H1 (cell line): ENCODE measurements at regions not wholly inside any gene's neighbourhood (a gene's known extent, or its start where the extent isn't known, plus 50 kb on each side); places are given as distances from the start of the nearest gene placed in this dataset.

ENCODE experiments used
- CTCF ChIA-PET: fragments of 300-600 bp; sonication (Branson Sonifier 250); formaldehyde crosslinking; loops from one replicate; lab custom pipeline; 2021; ENCODE audit not compliant: partially characterized antibody; lab: Charles Lee
- POLR2A ChIA-PET: fragments of 300-600 bp; sonication (Branson Sonifier 250); formaldehyde crosslinking; loops from one replicate; lab custom pipeline; 2021; ENCODE audit warnings: inconsistent platforms; ENCODE audit not compliant: partially characterized antibody; lab: Charles Lee
- DNase-seq, 2 experiments: peaks; one replicate each; pipeline versions ENCODE4 v3.0.0 to v3.0.0-alpha.2; 2010 to 2022; ENCODE audit warnings: low spot score in 2 of 2, low read depth in 1 of 2, mixed read lengths in 1 of 2
- FAIRE-seq: peaks from 2 replicates; lab custom pipeline; 2011; peaks lifted over from hg19 to GRCh38; lab: Jason Lieb, UNC
- H2AFZ ChIP-seq: 2 replicates; pipeline ENCODE4 v1.8.1; 2012; ENCODE audit warnings: low read length, inconsistent platforms
- H2AK5ac ChIP-seq: 2 replicates; pipeline ENCODE4 v1.6.1; 2013; ENCODE audit warnings: low read depth, low read length
- H2BK120ac ChIP-seq: replicated peaks from 2 replicates; pipeline ENCODE3; 2013; ENCODE audit warnings: low read depth, low read length, inconsistent platforms
- H2BK12ac ChIP-seq: 2 replicates; pipeline ENCODE4 v1.6.1; 2013; ENCODE audit warnings: low read depth, low read length
- H2BK15ac ChIP-seq: 2 replicates; pipeline ENCODE4 v1.6.1; 2013; ENCODE audit warnings: low read length
- H2BK20ac ChIP-seq: 2 replicates; pipeline ENCODE4 v1.6.1; 2013; ENCODE audit warnings: low read length
- H2BK5ac ChIP-seq: 2 replicates; pipeline ENCODE4 v1.6.1; 2013; ENCODE audit warnings: low read depth, low read length
- H3K14ac ChIP-seq: 2 replicates; pipeline ENCODE4 v1.6.1; 2013; ENCODE audit warnings: inconsistent platforms; ENCODE audit not compliant: insufficient read length
- H3K18ac ChIP-seq: 2 replicates; pipeline ENCODE4 v1.6.1; 2013; ENCODE audit warnings: low read length; ENCODE audit errors: extremely low read depth
- H3K23ac ChIP-seq: 2 replicates; pipeline ENCODE4 v1.6.1; 2013; ENCODE audit warnings: inconsistent platforms; ENCODE audit not compliant: insufficient read length
- H3K23me2 ChIP-seq: 2 replicates; pipeline ENCODE4 v1.6.1; 2013; ENCODE audit warnings: low read depth, low read length
- H3K27ac ChIP-seq: 2 replicates; pipeline ENCODE4 v1.6.1; 2011; ENCODE audit warnings: low read depth, low read length, inconsistent platforms
- H3K27me3 ChIP-seq, 4 experiments: replicated peaks in 1 of 4; 1 replicate in 1 of 4; 2 replicates in 3 of 4; pipeline versions ENCODE4 v1.6.1 to v1.8.1; 2011 to 2013; ENCODE audit warnings: low read length in 3 of 4, mild to moderate bottlenecking in 3 of 4, inconsistent platforms in 2 of 4, mixed read lengths in 2 of 4, moderate library complexity in 1 of 4; ENCODE audit not compliant: control insufficient read depth in 3 of 4, insufficient read depth in 3 of 4; ENCODE audit errors: extremely low read depth in 1 of 4
- H3K36me3 ChIP-seq, 4 experiments: 2 replicates each; pipeline versions ENCODE4 v1.6.1 to v1.8.1; 2011 to 2013; ENCODE audit warnings: mild to moderate bottlenecking in 4 of 4, low read length in 3 of 4, moderate library complexity in 2 of 4, control low read depth in 1 of 4, inconsistent platforms in 1 of 4; ENCODE audit not compliant: insufficient read depth in 4 of 4, control insufficient read depth in 2 of 4
- H3K4ac ChIP-seq: replicated peaks from 2 replicates; pipeline ENCODE3; 2013; ENCODE audit warnings: low read length, low read depth, mixed read lengths, inconsistent platforms; ENCODE audit not compliant: insufficient read length
- H3K4me1 ChIP-seq, 4 experiments: replicated peaks in 1 of 4; 1 replicate in 1 of 4; 2 replicates in 3 of 4; pipeline versions ENCODE4 v1.6.1 to v1.8.1; 2011 to 2013; ENCODE audit warnings: low read length in 3 of 4, inconsistent platforms in 2 of 4, mixed read lengths in 1 of 4; ENCODE audit not compliant: insufficient read depth in 4 of 4, control insufficient read depth in 3 of 4
- H3K4me2 ChIP-seq, 2 experiments: 2 replicates each; pipeline versions ENCODE4 v1.6.1 to v1.8.1; 2011 to 2013; ENCODE audit warnings: low read depth in 2 of 2, low read length in 2 of 2, control low read depth in 1 of 2, inconsistent platforms in 1 of 2, mild to moderate bottlenecking in 1 of 2; ENCODE audit not compliant: insufficient read depth in 1 of 2
- H3K4me3 ChIP-seq, 4 experiments: fragments of 200-600, 300-600 bp in 1 of 4; sonication (generic), shearing (Covaris generic), sonication (Bioruptor Twin) in 1 of 4; 2 replicates each; pipeline versions ENCODE4 v1.5.1 to v1.8.1; 2011 to 2016; ENCODE audit warnings: low read length in 4 of 4, low read depth in 3 of 4, control low read depth in 2 of 4, inconsistent platforms in 2 of 4, mild to moderate bottlenecking in 2 of 4, mixed read lengths in 1 of 4, moderate library complexity in 1 of 4; ENCODE audit not compliant: insufficient read depth in 2 of 4; ENCODE audit errors: extremely low read depth in 1 of 4
- H3K56ac ChIP-seq: replicated peaks from 2 replicates; pipeline ENCODE3; 2013; ENCODE audit warnings: low read depth, mild to moderate bottlenecking, mixed read lengths, low read length, inconsistent platforms; ENCODE audit not compliant: insufficient read length
- H3K79me1 ChIP-seq: 2 replicates; pipeline ENCODE4 v1.6.1; 2013; ENCODE audit warnings: low read depth, low read length, control low read depth
- H3K79me2 ChIP-seq, 2 experiments: 2 replicates each; pipeline versions ENCODE4 v1.6.1 to v1.8.1; 2012 to 2013; ENCODE audit warnings: low read length in 2 of 2, mild to moderate bottlenecking in 2 of 2, inconsistent platforms in 1 of 2; ENCODE audit not compliant: insufficient read depth in 2 of 2, control insufficient read depth in 1 of 2
- H3K9ac ChIP-seq, 4 experiments: replicated peaks in 1 of 4; 1 replicate in 1 of 4; 2 replicates in 3 of 4; pipeline versions ENCODE4 v1.6.1 to v1.8.1; 2011 to 2013; ENCODE audit warnings: low read depth in 3 of 4, low read length in 3 of 4, control low read depth in 2 of 4, mild to moderate bottlenecking in 2 of 4, moderate library complexity in 2 of 4, inconsistent platforms in 1 of 4; ENCODE audit errors: extremely low read depth in 1 of 4
- H3K9me3 ChIP-seq, 2 experiments: 2 replicates each; pipeline versions ENCODE4 v1.6.1 to v1.8.1; 2012 to 2013; ENCODE audit warnings: mild to moderate bottlenecking in 2 of 2, moderate library complexity in 2 of 2, control low read depth in 1 of 2, inconsistent platforms in 1 of 2, low read depth in 1 of 2, low read length in 1 of 2, mixed read lengths in 1 of 2; ENCODE audit not compliant: insufficient read depth in 2 of 2
- H4K20me1 ChIP-seq, 2 experiments: replicated peaks in 1 of 2; 2 replicates each; pipeline versions ENCODE3 to v1.8.1; 2011 to 2013; ENCODE audit warnings: inconsistent platforms in 2 of 2, low read length in 2 of 2, mild to moderate bottlenecking in 1 of 2; ENCODE audit not compliant: insufficient read depth in 2 of 2, control insufficient read depth in 1 of 2
- H4K5ac ChIP-seq: 2 replicates; pipeline ENCODE4 v1.6.1; 2013; ENCODE audit warnings: low read length, low read depth, mixed read lengths, inconsistent platforms; ENCODE audit not compliant: insufficient read length
- H4K8ac ChIP-seq: 2 replicates; pipeline ENCODE4 v1.8.0; 2013; ENCODE audit warnings: mild to moderate bottlenecking, moderate library complexity, low read length, inconsistent platforms; ENCODE audit not compliant: insufficient read depth; ENCODE audit errors: extremely low read depth
- H4K91ac ChIP-seq: replicated peaks from 2 replicates; pipeline ENCODE3; 2013; ENCODE audit warnings: low read length, mixed read lengths, inconsistent platforms; ENCODE audit not compliant: insufficient read length
- ATF3 ChIP-seq: IDR thresholded peaks from 2 replicates; pipeline ENCODE4 v1.6.1; 2011; ENCODE audit warnings: low read depth, mild to moderate bottlenecking, low read length; ENCODE audit not compliant: insufficient read depth
- CTCF ChIP-seq, 3 experiments: IDR thresholded peaks; 1 replicate in 2 of 3; 2 replicates in 1 of 3; pipeline versions ENCODE4 v1.5.1 to v1.6.1; 2011; ENCODE audit warnings: low read length in 3 of 3, mild to moderate bottlenecking in 3 of 3, inconsistent platforms in 2 of 3, low read depth in 1 of 3, moderate library complexity in 1 of 3; ENCODE audit not compliant: insufficient read depth in 1 of 3; ENCODE audit errors: control extremely low read depth in 1 of 3
- JUND ChIP-seq: IDR thresholded peaks from 2 replicates; pipeline ENCODE4 v1.6.1; 2011; ENCODE audit warnings: mild to moderate bottlenecking, improper control_type of control experiment, low read length
- SRF ChIP-seq: IDR thresholded peaks from 2 replicates; pipeline ENCODE4 v1.6.1; 2011; ENCODE audit warnings: mild to moderate bottlenecking, low read depth, low read length, moderate library complexity
- SUZ12 ChIP-seq: fragments of 200-600 bp; sonication (generic); IDR thresholded peaks from 2 replicates; pipeline ENCODE4 v1.6.1; 2012; ENCODE audit warnings: mild to moderate bottlenecking, inconsistent platforms, low read length, moderate library complexity, mixed read lengths
- WGBS, 2 experiments: shearing (Covaris generic) in 1 of 2; methylation state at CpG; one replicate each; pipeline versions ENCODE4 v1.1.6 to v1.1.7; 2013 to 2015; ENCODE audit warnings: low lambda C conversion rate in 2 of 2, mixed read lengths in 2 of 2, inconsistent platforms in 1 of 2, low coverage in 1 of 2, missing lambda C conversion rate in 1 of 2; ENCODE audit not compliant: insufficient replicate concordance in 2 of 2, insufficient coverage in 1 of 2, insufficient read length in 1 of 2; ENCODE audit errors: extremely low coverage in 1 of 2, missing lambda C conversion rate in 1 of 2; 5-methylcytosine and 5-hydroxymethylcytosine counted together

GRCh38 chr6:8623441-8623840, 188.1 kb upstream of the SLC35B3 start:
- Histone ChIP-seq H3K56ac (no peak overlapping the region), H3K79me1 (no peaks in the 10 kb centered on the region), H3K9ac (no peak overlapping the region), H4K8ac (no peak overlapping the region), H3K18ac (no peak overlapping the region), H3K4me1 (no peaks in the 10 kb centered on the region), H2BK5ac (no peak overlapping the region), H3K23ac (no peak overlapping the region), H3K4me3 (no peak overlapping the region), H3K4me2 (no peak overlapping the region), H3K36me3 (no peaks in the 10 kb centered on the region), H2BK120ac (no peak overlapping the region), H3K27ac (no peak overlapping the region), H2AFZ (no peak overlapping the region), H3K79me2 (no peaks in the 10 kb centered on the region), H3K4ac (no peak overlapping the region), H4K91ac (no peak overlapping the region), H3K23me2 (no peaks in the 10 kb centered on the region), H3K14ac (no peak overlapping the region), H4K20me1 (no peaks in the 10 kb centered on the region), H2BK20ac (no peak overlapping the region), H2BK12ac (no peak overlapping the region), H3K27me3 (no peaks in the 10 kb centered on the region), H3K9me3 (no peaks in the 10 kb centered on the region), H4K5ac (no peak overlapping the region), H2BK15ac (no peak overlapping the region), H2AK5ac (no peak overlapping the region)
- no peak for DNase-seq
- WGBS, 2 experiments: 83% methylated on average over 3 of the region's 3 CpGs; no CpG with 5 or more reads in 1 of the 2 experiments
- FAIRE-seq: no peak
- ChIA-PET CTCF (interaction anchor here (1.6 kb wide), 1 partner anchor 33 kb away, joined by 5 read pairs; no protein-coding TSS in a partner anchor), POLR2A (no interaction called here)
- no peak for TF ChIP-seq CTCF (IDR thresholded peaks at IDR 0.05; ENCODE audit: control extremely low read depth in 1 of 3, insufficient read depth in 1 of 3, low read depth in 1 of 3, low read length in 3 of 3)
- TF ChIP-seq SUZ12: no peak
- no peak for TF ChIP-seq SRF
- TF ChIP-seq ATF3: no peak
- TF ChIP-seq JUND: no peak
